Upper lobe of right lung (tissue), 1 donor: ENCODE measurements at regions not wholly inside any gene's neighbourhood (a gene's known extent, or its start where the extent isn't known, plus 50 kb on each side); places are given as distances from the start of the nearest gene placed in this dataset.

Experiments used
- ATAC-seq: fragments of 200-7000 bp; cut with Tn5 transposase; one replicate; pipeline ENCODE4 v1.9.1; 2020; ENCODE audit warnings: mild to moderate bottlenecking, moderate library complexity
- DNase-seq: peaks from one replicate; pipeline ENCODE4 v3.0.0-alpha.2; 2020
- H3K27ac ChIP-seq: fragments of 200-600 bp; one replicate; pipeline ENCODE4 v1.8.0; 2022
- H3K27me3 ChIP-seq: fragments of 200-600 bp; one replicate; pipeline ENCODE4 v1.8.0; 2022; ENCODE audit warnings: mild to moderate bottlenecking
- H3K36me3 ChIP-seq: fragments of 200-600 bp; one replicate; pipeline ENCODE4 v1.8.0; 2022
- H3K4me1 ChIP-seq: fragments of 200-600 bp; one replicate; pipeline ENCODE4 v1.8.0; 2022
- H3K4me3 ChIP-seq: fragments of 200-600 bp; one replicate; pipeline ENCODE4 v1.8.0; 2022; ENCODE audit warnings: mild to moderate bottlenecking
- H3K9me3 ChIP-seq: fragments of 200-600 bp; one replicate; pipeline ENCODE4 v1.8.0; 2022
- CTCF ChIP-seq: fragments of 200-600 bp; IDR thresholded peaks from one replicate; pipeline ENCODE4 v1.8.0; 2022; ENCODE audit warnings: antibody characterized with exemption
- intact Hi-C: fragments of 100-400 bp; cut with DNase I; formaldehyde crosslinking; loops from one replicate; pipeline ENCODE4 v1.11.0; 2022
- donor health status: DM: no; HTN: yes; CAD: no; lungs with severe emphysema.

- TF ChIP-seq CTCF, result no peak
- DNase-seq, result no peak
- H3K4me3 ChIP-seq, result no peak overlapping the region
- no peak for ATAC-seq
- no peaks in the 10 kb centered on the region for H3K36me3 ChIP-seq
- intact Hi-C loops, result no loop called here
- no peaks in the 10 kb centered on the region for H3K27me3 ChIP-seq
- H3K27ac ChIP-seq, result no peak overlapping the region
- H3K9me3 ChIP-seq, result no peaks in the 10 kb centered on the region
- no peaks in the 10 kb centered on the region for H3K4me1 ChIP-seq
These were observed 301.9 kb upstream of the PITX2 start for GRCh38 chr4:110924761-110925160.

GRCh38 chr4:110926841-110927400, 304.0 kb upstream of the PITX2 start:
- ATAC-seq, result no peak
- no peak overlapping the region for H3K4me3 ChIP-seq
- no peak overlapping the region for H3K27ac ChIP-seq
- no peaks in the 10 kb centered on the region for H3K27me3 ChIP-seq
- DNase-seq, result no peak
- intact Hi-C loops, result no loop called here
- H3K36me3 ChIP-seq, result no peaks in the 10 kb centered on the region
- H3K4me1 ChIP-seq, result no peaks in the 10 kb centered on the region
- TF ChIP-seq CTCF, result no peak
- H3K9me3 ChIP-seq, result no peaks in the 10 kb centered on the region

GRCh38 chr4:110933341-110933740, 310.5 kb upstream of the PITX2 start:
- ATAC-seq (no peak), DNase-seq (no peak)
- H3K9me3 ChIP-seq, result no peaks in the 10 kb centered on the region
- no peak overlapping the region for H3K27ac ChIP-seq
- H3K4me1 ChIP-seq, result no peaks in the 10 kb centered on the region
- no peaks in the 10 kb centered on the region for H3K27me3 ChIP-seq
- no peak for TF ChIP-seq CTCF
- intact Hi-C loops, result no loop called here
- no peak overlapping the region for H3K4me3 ChIP-seq
- no peaks in the 10 kb centered on the region for H3K36me3 ChIP-seq

GRCh38 chr4:110944501-110944900, 321.6 kb upstream of the PITX2 start:
- TF ChIP-seq CTCF, result no peak

GRCh38 chr4:110945600-110945999, 322.7 kb upstream of the PITX2 start:
- Histone ChIP-seq H3K4me3 (no peak overlapping the region), H3K27ac (no peak overlapping the region), H3K27me3 (no peaks in the 10 kb centered on the region), H3K9me3 (no peaks in the 10 kb centered on the region), H3K36me3 (no peaks in the 10 kb centered on the region), H3K4me1 (no peaks in the 10 kb centered on the region)
- TF ChIP-seq CTCF, result no peak
- DNase-seq, result no peak
- ATAC-seq, result no peak
- intact Hi-C loops, result no loop called here

More at GRCh38 chr4:110944501-110944900, 321.6 kb upstream of the PITX2 start:
- Histone ChIP-seq H3K27me3 (no peaks in the 10 kb centered on the region), H3K4me1 (no peaks in the 10 kb centered on the region), H3K27ac (no peak overlapping the region), H3K9me3 (no peaks in the 10 kb centered on the region), H3K36me3 (no peaks in the 10 kb centered on the region), H3K4me3 (no peak overlapping the region)
- DNase-seq (no peak), ATAC-seq (no peak)
- intact Hi-C loops, result no loop called here

GRCh38 chr4:110949542-110949941, 326.7 kb upstream of the PITX2 start:
- no peak overlapping the region for H3K27ac ChIP-seq
- intact Hi-C loops, result no loop called here
- no peak for ATAC-seq

More at GRCh38 chr4:110949542-110949941, 326.7 kb upstream of the PITX2 start:
- H3K4me3 ChIP-seq, result no peak overlapping the region
- no peaks in the 10 kb centered on the region for H3K4me1 ChIP-seq
- no peak for TF ChIP-seq CTCF
- H3K36me3 ChIP-seq, result no peaks in the 10 kb centered on the region
- no peak for DNase-seq
- H3K9me3 ChIP-seq, result no peaks in the 10 kb centered on the region
- H3K27me3 ChIP-seq, result no peaks in the 10 kb centered on the region
